ENCODE measurements at regions not wholly inside any gene's neighbourhood (a gene's known extent, or its start where the extent isn't known, plus 50 kb on each side); places are given as distances from the start of the nearest gene placed in this dataset.
"Not testable (repeated sequence)": the region's sequence is repeated elsewhere in the genome, so short reads cannot be mapped to it uniquely, and the experiment has no call there.

DNA sequence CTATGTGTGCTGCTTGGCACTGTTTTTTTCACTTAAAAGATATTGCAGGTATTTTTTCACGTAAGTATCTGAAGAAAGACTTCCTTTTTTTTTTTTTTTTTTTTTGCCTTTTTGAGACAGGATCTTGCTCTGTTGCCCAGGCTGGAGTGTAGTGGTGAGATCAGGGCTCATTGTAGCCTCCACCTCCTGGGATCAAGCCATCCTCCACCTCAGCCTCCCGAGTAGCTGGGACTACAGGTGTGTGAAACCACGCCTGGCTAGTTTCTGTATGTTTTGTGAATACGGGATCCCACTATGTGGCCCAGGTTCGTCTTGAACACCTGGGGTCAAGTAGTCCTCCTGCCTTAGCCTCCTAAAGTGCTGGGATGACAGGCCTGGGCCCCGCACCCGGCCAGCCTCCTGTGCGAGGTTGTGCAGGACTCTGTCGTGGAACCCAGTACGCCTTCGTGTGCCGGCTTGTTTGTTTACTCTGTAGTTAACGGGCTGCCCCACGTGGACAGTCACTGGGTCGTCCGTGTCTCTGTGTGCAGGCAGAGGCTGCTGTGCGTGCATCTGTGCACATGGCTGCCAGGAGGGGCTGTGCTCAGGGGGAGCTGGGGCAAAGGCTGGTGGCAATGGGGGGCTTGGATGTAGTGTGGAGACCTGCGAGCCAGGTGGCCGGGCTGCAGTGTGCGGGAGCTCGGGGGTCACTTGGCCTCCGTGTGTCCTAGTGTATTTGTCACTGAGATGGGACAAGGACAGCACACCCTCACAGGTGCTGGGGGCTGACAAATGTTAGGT, 179.5 kb downstream of the ADRA2C start:
- no peak overlapping the region for H3K4me2 ChIP-seq (replicated peaks; ENCODE audit: extremely low read depth, low read length, poor library complexity, severe bottlenecking)
- DNase-seq: no peak
- Mint-ChIP-seq H3K4me1 (peaks cover 4% of the 10 kb centered on the region), H3K27me3 (ENCODE audit: low read depth in 3 of 3) (peaks cover 7 to 17% (median 8%) of the 10 kb centered on the region in 3 donors), H3K4me3 (no peak overlapping the region), H3K9me3 (no peaks in the 10 kb centered on the region), H3K36me3 (no peaks in the 10 kb centered on the region), H3K27ac (no peak overlapping the region)
- no peak overlapping the region for H2AFZ ChIP-seq (ENCODE audit: insufficient read depth, low read depth, low read length, poor library complexity, severe bottlenecking)
- H3K79me2 ChIP-seq (ENCODE audit: insufficient read depth, low read length): no peaks in the 10 kb centered on the region
- H3K9me3 ChIP-seq (replicated peaks in 1 of 2; ENCODE audit: control insufficient read depth in 1 of 2, insufficient read depth in 1 of 2, low read length in 2 of 2): no peaks in the 10 kb centered on the region
- no peaks in the 10 kb centered on the region for H4K20me1 ChIP-seq (ENCODE audit: insufficient read depth, low read length)
- no peaks in the 10 kb centered on the region for H3K27me3 ChIP-seq (ENCODE audit: control insufficient read depth in 2 of 2, insufficient read depth in 2 of 2, low read length in 2 of 2)
- no peak for TF ChIP-seq CTCF (IDR thresholded peaks at IDR 0.05)
- no peak overlapping the region for H3K9ac ChIP-seq (ENCODE audit: insufficient read depth, low read length, poor library complexity, severe bottlenecking)
- H3K4me1 ChIP-seq (ENCODE audit: control insufficient read depth in 1 of 2, insufficient read depth in 2 of 2, low read length in 2 of 2): no peaks in the 10 kb centered on the region
- no peak overlapping the region for H3K27ac ChIP-seq (ENCODE audit: low read depth in 1 of 2, low read length in 2 of 2)
- intact Hi-C loops (cut with micrococcal nuclease): no loop called here
- no peak overlapping the region for H3K4me3 ChIP-seq (replicated peaks in 1 of 3; ENCODE audit: low read depth in 2 of 3, low read length in 3 of 3)
- 95% methylated on average over 15 of the region's 22 CpGs for WGBS (ENCODE audit: insufficient coverage)
- no peaks in the 10 kb centered on the region for H3K36me3 ChIP-seq (replicated peaks in 1 of 2; ENCODE audit: control insufficient read depth in 1 of 2, insufficient read depth in 2 of 2, low read length in 2 of 2)

GRCh38 chr4:3946553-3946952, 180.4 kb downstream of the ADRA2C start:
- H3K9ac ChIP-seq (ENCODE audit: insufficient read depth, low read length, poor library complexity, severe bottlenecking); intact Hi-C loops (cut with micrococcal nuclease); H3K4me1 ChIP-seq (ENCODE audit: control insufficient read depth in 1 of 2, insufficient read depth in 2 of 2, low read length in 2 of 2); H3K4me1 Mint-ChIP-seq; H3K4me3 ChIP-seq (replicated peaks in 1 of 3; ENCODE audit: low read depth in 2 of 3, low read length in 3 of 3); H3K27ac Mint-ChIP-seq; H3K4me2 ChIP-seq (replicated peaks; ENCODE audit: extremely low read depth, low read length, poor library complexity, severe bottlenecking); H3K36me3 ChIP-seq (replicated peaks in 1 of 2; ENCODE audit: control insufficient read depth in 1 of 2, insufficient read depth in 2 of 2, low read length in 2 of 2); H3K79me2 ChIP-seq (ENCODE audit: insufficient read depth, low read length); H3K27me3 ChIP-seq (ENCODE audit: control insufficient read depth in 2 of 2, insufficient read depth in 2 of 2, low read length in 2 of 2); H3K9me3 Mint-ChIP-seq; H3K27ac ChIP-seq (ENCODE audit: low read depth in 1 of 2, low read length in 2 of 2); H3K36me3 Mint-ChIP-seq; H2AFZ ChIP-seq (ENCODE audit: insufficient read depth, low read depth, low read length, poor library complexity, severe bottlenecking); DNase-seq; H4K20me1 ChIP-seq (ENCODE audit: insufficient read depth, low read length); H3K9me3 ChIP-seq (replicated peaks in 1 of 2; ENCODE audit: control insufficient read depth in 1 of 2, insufficient read depth in 1 of 2, low read length in 2 of 2); H3K4me3 Mint-ChIP-seq: not testable (repeated sequence)
- 96% methylated on average over 17 of the region's 20 CpGs for WGBS (ENCODE audit: insufficient coverage)
- H3K27me3 Mint-ChIP-seq (ENCODE audit: low read depth in 3 of 3): peaks cover 2 to 13% (median 6%) of the 10 kb centered on the region in 3 donors

DNA sequence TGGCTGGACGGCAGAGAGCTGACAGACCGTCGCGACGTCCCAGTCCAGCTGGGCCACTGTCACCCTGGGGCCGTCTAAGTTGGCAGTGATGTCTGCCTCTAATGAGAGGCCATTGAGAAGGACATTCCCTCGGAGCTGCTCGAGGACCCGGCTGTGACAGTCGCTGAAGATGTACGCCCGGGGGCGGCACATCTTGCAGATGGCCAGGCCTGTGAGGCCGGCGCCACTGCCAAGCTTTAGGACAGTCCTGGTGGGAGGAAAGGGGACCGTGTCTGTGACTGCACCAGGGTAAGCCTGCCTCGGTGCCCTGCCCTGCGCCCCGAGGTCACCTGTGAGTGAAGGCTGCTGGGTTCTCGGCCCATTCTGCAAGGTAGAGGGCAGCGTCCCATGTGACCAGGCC, 181.6 kb downstream of the ADRA2C start:
- H3K4me2 ChIP-seq (replicated peaks; ENCODE audit: extremely low read depth, low read length, poor library complexity, severe bottlenecking); H3K9me3 Mint-ChIP-seq; H3K36me3 Mint-ChIP-seq; H3K79me2 ChIP-seq (ENCODE audit: insufficient read depth, low read length); H3K9me3 ChIP-seq (replicated peaks in 1 of 2; ENCODE audit: control insufficient read depth in 1 of 2, insufficient read depth in 1 of 2, low read length in 2 of 2); H3K4me3 ChIP-seq (replicated peaks in 1 of 3; ENCODE audit: low read depth in 2 of 3, low read length in 3 of 3); H3K27me3 ChIP-seq (ENCODE audit: control insufficient read depth in 2 of 2, insufficient read depth in 2 of 2, low read length in 2 of 2); H3K9ac ChIP-seq (ENCODE audit: insufficient read depth, low read length, poor library complexity, severe bottlenecking); H3K4me1 ChIP-seq (ENCODE audit: control insufficient read depth in 1 of 2, insufficient read depth in 2 of 2, low read length in 2 of 2); H2AFZ ChIP-seq (ENCODE audit: insufficient read depth, low read depth, low read length, poor library complexity, severe bottlenecking); H3K27ac Mint-ChIP-seq; DNase-seq; H3K4me1 Mint-ChIP-seq; H3K27me3 Mint-ChIP-seq (ENCODE audit: low read depth in 3 of 3); intact Hi-C loops (cut with micrococcal nuclease); H3K36me3 ChIP-seq (replicated peaks in 1 of 2; ENCODE audit: control insufficient read depth in 1 of 2, insufficient read depth in 2 of 2, low read length in 2 of 2); H3K4me3 Mint-ChIP-seq; H3K27ac ChIP-seq (ENCODE audit: low read depth in 1 of 2, low read length in 2 of 2); H4K20me1 ChIP-seq (ENCODE audit: insufficient read depth, low read length): not testable (repeated sequence)
- 96% methylated on average over 15 of the region's 21 CpGs for WGBS (ENCODE audit: insufficient coverage)

- H3K36me3 ChIP-seq (replicated peaks in 1 of 2; ENCODE audit: control insufficient read depth in 1 of 2, insufficient read depth in 2 of 2, low read length in 2 of 2); H3K4me2 ChIP-seq (replicated peaks; ENCODE audit: extremely low read depth, low read length, poor library complexity, severe bottlenecking); H3K9ac ChIP-seq (ENCODE audit: insufficient read depth, low read length, poor library complexity, severe bottlenecking); H2AFZ ChIP-seq (ENCODE audit: insufficient read depth, low read depth, low read length, poor library complexity, severe bottlenecking); DNase-seq; H3K4me1 ChIP-seq (ENCODE audit: control insufficient read depth in 1 of 2, insufficient read depth in 2 of 2, low read length in 2 of 2); H3K4me1 Mint-ChIP-seq; H4K20me1 ChIP-seq (ENCODE audit: insufficient read depth, low read length); H3K9me3 Mint-ChIP-seq; H3K36me3 Mint-ChIP-seq; H3K79me2 ChIP-seq (ENCODE audit: insufficient read depth, low read length); H3K27me3 Mint-ChIP-seq (ENCODE audit: low read depth in 3 of 3); H3K27ac ChIP-seq (ENCODE audit: low read depth in 1 of 2, low read length in 2 of 2); intact Hi-C loops (cut with micrococcal nuclease); H3K27me3 ChIP-seq (ENCODE audit: control insufficient read depth in 2 of 2, insufficient read depth in 2 of 2, low read length in 2 of 2); H3K4me3 Mint-ChIP-seq; H3K9me3 ChIP-seq (replicated peaks in 1 of 2; ENCODE audit: control insufficient read depth in 1 of 2, insufficient read depth in 1 of 2, low read length in 2 of 2); H3K4me3 ChIP-seq (replicated peaks in 1 of 3; ENCODE audit: low read depth in 2 of 3, low read length in 3 of 3): not testable (repeated sequence)
- WGBS (ENCODE audit: insufficient coverage): 99% methylated on average over 5 of the region's 5 CpGs
- H3K27ac Mint-ChIP-seq: peak overlapping the region in 1 of 7 donors; percentile 53
Measured at GRCh38 chr4:3948210-3948609, 182.0 kb downstream of the ADRA2C start.
